CD4-positive, alpha-beta T cell treated with Interferon gamma for 1 hour (primary cell): ENCODE measurements at regions not wholly inside any gene's neighbourhood (a gene's known extent, or its start where the extent isn't known, plus 50 kb on each side); places are given as distances from the start of the nearest gene placed in this dataset.
"Not testable (repeated sequence)": the region's sequence is repeated elsewhere in the genome, so short reads cannot be mapped to it uniquely, and the experiment has no call there.

Source experiments
- DNase-seq: peaks from one replicate; pipeline ENCODE4 v3.0.0-alpha.2; 2020

DNA sequence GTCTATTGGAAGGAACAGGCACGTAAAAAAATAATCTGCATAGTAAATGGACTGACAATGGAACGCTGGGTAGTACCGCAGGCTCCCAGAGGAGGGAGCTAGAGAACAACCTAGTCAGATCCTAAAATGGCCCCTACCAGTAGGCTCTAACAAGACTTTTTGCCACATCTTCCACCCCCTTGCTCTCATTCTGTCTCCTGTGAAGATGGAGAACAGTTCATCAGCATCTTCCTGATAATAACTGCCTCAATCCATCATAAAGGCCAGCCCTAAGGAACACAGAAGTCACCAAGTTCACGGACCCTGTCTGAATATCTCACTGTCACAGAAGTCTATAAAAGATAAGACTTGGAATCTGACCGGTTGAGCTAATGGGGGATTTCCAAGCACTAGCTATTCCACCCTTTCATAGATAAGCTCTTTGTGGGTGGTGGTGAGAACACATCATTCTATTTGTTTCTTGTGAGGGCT lies 133.4 kb downstream of the SLC1A3 start:
- peak; percentile 57 for DNase-seq

GRCh38 chr5:36740259-36740898 lies 134.0 kb downstream of the SLC1A3 start:
- no peak for DNase-seq

GRCh38 chr5:36741128-36741527 lies 134.7 kb downstream of the SLC1A3 start:
- no peak for DNase-seq

DNA sequence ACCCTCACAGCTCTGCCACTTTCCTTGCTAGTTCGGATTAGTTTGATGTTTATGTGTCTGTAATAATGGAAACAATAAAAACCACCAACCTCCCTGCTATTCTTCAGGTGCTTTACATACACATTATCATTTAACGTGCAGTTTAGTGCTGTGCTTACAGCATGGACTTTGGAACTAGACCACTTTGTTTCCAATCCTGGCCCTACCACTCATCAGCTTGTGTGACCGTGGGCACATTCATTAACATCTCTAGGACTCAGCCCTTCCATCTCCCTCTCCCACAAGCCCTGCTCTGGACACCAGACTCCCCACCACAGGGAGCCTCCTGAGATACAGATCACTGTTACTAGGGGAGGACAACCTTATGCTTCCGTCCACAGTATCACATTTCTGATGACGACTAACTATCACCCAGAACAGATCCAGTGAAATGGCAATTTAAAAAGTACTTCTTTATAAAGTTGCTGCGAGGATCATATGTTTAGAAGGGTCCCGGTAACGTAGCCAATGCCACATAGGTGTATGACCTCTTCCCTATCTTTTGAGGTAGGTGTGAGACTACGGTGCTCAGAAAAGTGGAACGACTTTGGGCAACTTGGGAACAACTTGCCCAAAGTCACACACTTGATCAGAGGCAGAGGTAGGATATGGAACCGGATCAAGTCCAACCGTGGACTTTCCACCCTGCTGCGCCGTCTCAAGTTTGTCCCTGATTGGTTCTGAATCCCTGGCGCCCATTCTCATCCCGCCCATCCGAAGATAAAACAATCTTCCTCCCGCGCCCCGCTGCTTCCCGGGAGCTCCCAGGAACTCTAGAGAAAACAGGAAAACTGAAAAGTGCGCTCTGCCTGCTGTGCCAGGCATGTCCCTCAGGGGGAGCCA lies 132.4 kb upstream of the NIPBL start:
- no peak for DNase-seq

DNA sequence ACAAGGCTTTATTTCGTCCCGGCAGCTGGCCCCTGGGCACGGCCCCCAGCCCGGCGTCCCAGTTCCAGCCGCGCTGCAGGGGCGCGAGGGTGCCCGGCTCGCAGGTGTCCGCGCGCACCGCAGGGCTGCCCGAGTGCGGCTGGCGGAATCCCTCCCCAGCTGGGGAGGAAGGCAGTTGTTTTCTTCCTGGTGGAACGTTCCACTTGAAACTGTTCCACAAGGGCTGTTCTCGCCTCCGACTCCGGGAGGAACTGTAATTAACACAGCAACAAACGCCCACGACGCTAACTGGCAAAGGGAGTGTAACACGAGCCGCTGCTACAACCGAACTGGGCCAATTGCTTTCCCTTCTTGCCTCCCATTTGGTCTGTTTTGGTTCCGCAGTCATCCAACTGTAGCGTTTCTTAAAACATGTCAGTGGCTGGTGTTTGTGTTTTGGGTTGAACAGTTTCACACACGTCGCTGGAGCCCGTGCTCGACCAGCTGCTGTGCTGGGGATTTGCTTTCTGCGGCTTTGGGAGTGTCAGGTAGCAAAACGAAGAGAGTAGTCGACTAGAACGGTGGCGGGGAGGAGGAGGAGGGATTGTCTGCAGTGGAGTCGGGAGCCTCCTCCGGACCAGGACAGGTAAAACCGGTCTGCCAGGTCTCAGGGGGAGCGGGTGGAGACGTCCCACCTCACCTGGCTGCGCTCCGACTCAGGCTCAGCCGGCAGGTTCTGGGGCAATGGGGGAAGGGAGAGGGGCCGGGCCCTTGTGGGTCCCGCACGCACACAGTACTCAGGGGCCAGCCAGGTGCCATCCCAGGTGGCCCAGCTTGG lies 131.6 kb upstream of the NIPBL start:
- peak; percentile 16 for DNase-seq

DNA sequence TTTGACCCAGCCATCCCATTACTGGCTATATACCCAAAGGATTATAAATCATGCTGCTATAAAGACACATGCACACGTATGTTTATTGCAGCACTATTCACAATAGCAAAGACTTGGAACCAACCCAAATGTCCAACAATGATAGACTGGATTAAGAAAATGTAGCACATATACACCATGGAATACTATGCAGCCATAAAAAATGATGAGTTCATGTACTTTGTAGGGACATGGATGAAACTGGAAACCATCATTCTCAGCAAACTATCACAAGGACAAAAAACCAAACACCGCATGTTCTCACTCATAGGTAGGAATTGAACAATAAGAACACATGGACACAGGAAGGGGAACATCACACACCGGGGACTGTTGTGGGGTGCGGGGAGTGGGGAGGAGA lies 128.8 kb upstream of the NIPBL start:
- not testable (repeated sequence) for DNase-seq

- no peak for DNase-seq
Observed at GRCh38 chr5:36751886-36752285, 124.7 kb upstream of the NIPBL start.

GRCh38 chr5:36755342-36755741 lies 121.2 kb upstream of the NIPBL start:
- no peak for DNase-seq

DNA sequence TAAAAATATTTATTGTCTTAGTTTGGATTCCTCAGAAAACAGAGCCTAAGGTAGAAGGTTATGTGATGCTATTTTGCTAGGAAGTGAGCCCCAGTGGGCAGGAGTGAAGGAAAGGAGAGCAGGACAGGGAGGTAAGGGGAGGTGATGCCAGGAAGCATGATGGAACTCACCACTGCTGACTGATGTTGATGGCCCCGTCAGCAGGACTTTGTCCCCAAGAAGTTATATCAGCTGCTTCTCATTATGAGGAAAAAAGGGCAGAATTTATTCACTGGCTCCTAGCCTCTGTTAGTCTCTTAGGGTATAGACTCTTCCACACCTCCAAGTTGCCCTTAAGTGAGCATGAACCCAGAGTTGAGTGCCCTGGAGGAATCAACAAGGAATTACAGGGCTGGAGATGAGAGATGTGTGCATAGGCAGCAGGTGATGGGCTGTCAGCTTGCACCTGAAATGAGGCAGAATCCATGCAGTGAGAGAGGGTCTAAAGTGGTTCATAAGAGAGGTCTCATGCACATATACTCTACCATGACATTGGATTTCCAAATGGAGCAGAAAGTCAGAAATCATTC lies 120.6 kb upstream of the NIPBL start:
- DNase-seq, result no peak

DNA sequence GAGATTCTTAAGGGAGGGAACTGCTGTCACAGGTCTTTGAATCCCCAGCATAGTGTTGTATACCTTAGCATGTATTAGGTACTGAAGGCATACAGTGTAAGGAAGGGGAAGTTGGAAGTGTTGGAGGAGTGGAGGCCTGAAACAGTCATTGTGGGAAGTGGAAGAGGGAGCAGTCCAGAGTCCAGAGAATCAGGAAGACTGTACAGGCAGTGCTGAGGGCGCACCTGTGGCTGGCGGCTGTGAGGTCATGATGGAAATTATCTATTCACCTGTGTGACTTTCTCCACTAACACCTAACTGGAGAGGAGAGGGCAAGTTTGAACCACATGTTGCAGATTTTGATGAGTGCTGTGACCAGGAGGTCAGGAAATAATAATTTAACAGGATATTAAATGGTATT lies 119.7 kb upstream of the NIPBL start:
- no peak for DNase-seq

DNA sequence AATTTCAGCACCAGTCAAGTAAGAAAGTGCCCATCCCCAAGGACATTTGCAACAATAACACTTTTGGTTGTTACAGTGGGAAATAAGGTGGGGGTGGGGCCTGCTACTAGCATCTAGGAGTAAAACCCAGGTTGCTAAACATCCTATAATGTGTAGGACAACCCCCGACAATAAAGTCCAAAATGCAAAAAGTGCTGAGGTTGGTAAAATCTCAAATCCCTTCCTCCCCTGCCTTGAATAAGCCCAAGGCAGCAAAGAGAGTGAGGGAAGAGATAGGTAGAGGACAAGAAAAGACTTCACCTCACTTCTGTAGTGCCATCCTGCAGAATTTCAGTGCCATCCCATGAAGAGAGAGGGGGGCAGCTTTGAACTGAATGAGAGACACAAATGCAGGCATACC lies 117.5 kb upstream of the NIPBL start:
- no peak for DNase-seq

GRCh38 chr5:36763454-36763853 lies 113.1 kb upstream of the NIPBL start:
- no peak for DNase-seq

DNA sequence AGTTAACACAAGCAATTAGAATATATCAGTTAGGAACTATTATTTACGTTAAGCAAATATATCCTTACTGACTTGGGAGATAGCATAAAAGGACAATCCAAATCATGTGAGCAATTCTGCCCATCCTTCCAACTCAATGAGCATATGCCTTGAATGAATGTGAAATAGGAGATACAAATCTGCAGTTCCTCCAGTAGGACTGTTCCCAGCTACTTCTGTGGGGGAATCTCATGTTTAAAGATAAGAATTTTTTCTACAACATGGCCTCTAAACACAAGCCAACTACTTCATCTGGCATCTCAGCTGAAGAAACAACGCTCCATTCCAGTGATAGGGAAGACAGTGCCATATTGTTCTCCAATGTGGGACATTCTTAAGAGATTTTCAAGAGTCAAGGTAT lies 110.7 kb upstream of the NIPBL start:
- no peak for DNase-seq

DNA sequence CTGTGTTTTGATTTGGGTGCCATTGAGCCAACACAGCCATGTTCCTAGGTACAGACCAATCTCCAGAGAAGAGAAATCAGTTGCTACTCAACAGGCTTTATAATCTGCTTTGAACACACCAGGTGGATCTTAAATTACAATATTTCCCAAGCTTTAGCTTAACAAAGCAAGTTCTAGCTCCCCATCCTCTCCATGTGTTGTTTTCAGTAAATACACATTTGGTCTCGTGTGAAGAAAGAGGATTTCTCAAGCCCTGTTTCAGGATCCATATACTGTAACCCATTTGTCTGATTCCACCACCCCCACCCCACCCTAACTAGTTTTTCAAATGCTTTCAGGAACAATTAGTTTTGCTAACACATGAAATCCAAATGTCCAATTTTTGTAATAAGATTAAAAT lies 109.6 kb upstream of the NIPBL start:
- DNase-seq, result no peak

- no peak for DNase-seq
Observed at GRCh38 chr5:36768450-36768849, 108.1 kb upstream of the NIPBL start.

- DNase-seq, result no peak
Observed at GRCh38 chr5:36769129-36769770, 107.3 kb upstream of the NIPBL start.

DNA sequence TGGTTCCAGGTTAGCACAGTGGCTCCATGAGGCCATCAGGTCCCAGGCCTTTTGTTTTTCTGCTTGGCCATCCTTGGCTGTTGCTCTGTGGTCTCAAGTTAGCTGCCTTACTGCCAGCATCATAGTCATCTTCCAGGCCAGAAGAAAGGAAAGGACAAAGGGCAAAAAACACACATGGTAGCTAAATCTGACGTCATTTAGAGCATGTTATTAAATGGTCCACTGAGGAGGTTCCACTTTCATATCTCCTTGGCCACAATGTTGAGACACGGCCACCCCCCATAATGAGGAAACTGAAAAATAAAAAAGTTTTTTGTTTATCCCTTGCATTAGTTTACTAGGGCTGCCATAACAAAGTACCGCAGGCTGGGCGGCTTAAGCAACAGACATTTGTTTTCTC lies 106.4 kb upstream of the NIPBL start:
- DNase-seq, result no peak

GRCh38 chr5:36772276-36773140 lies 104.1 kb upstream of the NIPBL start:
- DNase-seq, result no peak

DNA sequence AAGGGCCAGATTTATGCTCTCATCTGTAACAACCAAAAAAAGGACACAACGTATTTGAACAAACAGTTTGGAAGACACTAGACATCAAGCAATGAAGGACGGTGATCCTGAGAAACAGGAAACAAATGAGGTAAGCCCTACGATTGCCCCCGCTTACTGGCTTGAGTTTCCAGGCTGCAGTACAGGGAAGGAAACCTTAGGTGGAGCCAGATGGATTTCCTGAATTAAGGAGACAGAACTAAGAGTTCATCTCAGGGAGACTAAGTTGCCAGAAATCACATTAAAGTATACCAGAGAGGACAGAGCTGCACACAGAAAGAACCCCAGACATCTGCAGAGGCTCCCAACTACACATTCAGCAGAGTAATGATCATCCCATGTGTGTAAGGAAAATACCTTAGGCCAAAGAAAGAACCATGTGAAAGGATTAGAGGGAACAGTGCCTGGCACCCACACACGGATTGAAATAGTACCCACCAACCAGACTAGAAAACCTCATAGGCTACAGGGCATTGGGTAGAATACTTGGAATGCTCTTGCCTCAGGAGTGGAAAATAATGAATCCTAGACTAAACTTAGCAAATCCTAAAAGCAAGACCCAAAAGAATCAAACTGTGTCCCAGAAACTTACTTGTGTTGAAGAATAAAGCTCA lies 99.3 kb upstream of the NIPBL start:
- no peak for DNase-seq

GRCh38 chr5:36778336-36778735 lies 98.2 kb upstream of the NIPBL start:
- DNase-seq, result no peak

- DNase-seq, result not testable (repeated sequence)
Observed at GRCh38 chr5:36782612-36783011, 94.0 kb upstream of the NIPBL start.
